ENCODE measurements at regions not wholly inside any gene's neighbourhood (a gene's known extent, or its start where the extent isn't known, plus 50 kb on each side); places are given as distances from the start of the nearest gene placed in this dataset.

- H3K4me3 Mint-ChIP-seq, result no peak overlapping the region
- ChIA-PET CTCF (no interaction called here), POLR2A (no interaction called here)
- no peak for ATAC-seq
- DNase-seq (ENCODE audit: low spot score), result no peak
- no peaks in the 10 kb centered on the region for H3K36me3 Mint-ChIP-seq
- H3K27ac Mint-ChIP-seq, result no peak overlapping the region
- no peaks in the 10 kb centered on the region for H3K9me3 Mint-ChIP-seq
- H3K27me3 Mint-ChIP-seq (ENCODE audit: low read depth), result no peaks in the 10 kb centered on the region
- no peak for TF ChIP-seq ZMAT4 (CRISPR knock-in tag; IDR thresholded peaks at IDR 0.05)
- TF ChIP-seq ZNF219 (CRISPR knock-in tag; IDR thresholded peaks at IDR 0.05; ENCODE audit: borderline replicate concordance), result no peak
- no peak for TF ChIP-seq ZNF121 (CRISPR knock-in tag; IDR thresholded peaks at IDR 0.05)
- no peak for TF ChIP-seq ZSCAN18 (CRISPR knock-in tag; IDR thresholded peaks at IDR 0.05)
- TF ChIP-seq FOXK1 (CRISPR knock-in tag; IDR thresholded peaks at IDR 0.05), result no peak
- no peak for TF ChIP-seq ZNF232 (CRISPR knock-in tag; IDR thresholded peaks at IDR 0.05)
- TF ChIP-seq ATF2 (CRISPR knock-in tag; IDR thresholded peaks at IDR 0.05; ENCODE audit: borderline replicate concordance, low read depth), result no peak
- TF ChIP-seq MAX (CRISPR knock-in tag; IDR thresholded peaks at IDR 0.05), result no peak
- no peak for TF ChIP-seq ZNF317 (CRISPR knock-in tag; IDR thresholded peaks at IDR 0.05; ENCODE audit: borderline replicate concordance, low read depth)
- no peaks in the 10 kb centered on the region for H3K4me1 Mint-ChIP-seq
Measured at GRCh38 chr7:45450571-45451204, 123.5 kb upstream of the ADCY1 start.

- ATAC-seq, result no peak
- DNase-seq (ENCODE audit: low spot score), result no peak
- no peak overlapping the region for H3K27ac Mint-ChIP-seq
- H3K9me3 Mint-ChIP-seq, result no peaks in the 10 kb centered on the region
- CTCF ChIA-PET, result no interaction called here
- no peak overlapping the region for H3K4me3 Mint-ChIP-seq
- no peaks in the 10 kb centered on the region for H3K36me3 Mint-ChIP-seq
- no peaks in the 10 kb centered on the region for H3K4me1 Mint-ChIP-seq
- POLR2A ChIA-PET, result interaction anchor here (0.5 kb wide), 2 partner anchors 51 to 497 kb away, joined by 3 to 7 read pairs; no protein-coding TSS in a partner anchor
- H3K27me3 Mint-ChIP-seq (ENCODE audit: low read depth), result no peaks in the 10 kb centered on the region
- no peak for TF ChIP-seq NFATC4 (CRISPR knock-in tag; IDR thresholded peaks at IDR 0.05)
- no peak for TF ChIP-seq GRHL2 (CRISPR knock-in tag; IDR thresholded peaks at IDR 0.05; ENCODE audit: insufficient replicate concordance, severe bottlenecking)
- TF ChIP-seq TCF7 (CRISPR knock-in tag; IDR thresholded peaks at IDR 0.05; ENCODE audit: low read depth), result no peak
- TF ChIP-seq E2F4 (CRISPR knock-in tag; IDR thresholded peaks at IDR 0.05; ENCODE audit: borderline replicate concordance, low read depth), result no peak
- no peak for TF ChIP-seq RORB (CRISPR knock-in tag; IDR thresholded peaks at IDR 0.05)
- TF ChIP-seq NFYB (CRISPR knock-in tag; conservative IDR thresholded peaks at IDR 0.05; ENCODE audit: low read depth), result no peak
- no peak for TF ChIP-seq KAT7 (CRISPR knock-in tag; IDR thresholded peaks at IDR 0.05; ENCODE audit: borderline replicate concordance)
- TF ChIP-seq HMGA2 (CRISPR knock-in tag; IDR thresholded peaks at IDR 0.05), result no peak
- TF ChIP-seq ZNF263 (CRISPR knock-in tag; IDR thresholded peaks at IDR 0.05; ENCODE audit: low read depth), result no peak
- TF ChIP-seq IRF1 (CRISPR knock-in tag; IDR thresholded peaks at IDR 0.05), result no peak
- no peak for TF ChIP-seq CREM (CRISPR knock-in tag; IDR thresholded peaks at IDR 0.05)
- no peak for TF ChIP-seq PREB (CRISPR knock-in tag; IDR thresholded peaks at IDR 0.05; ENCODE audit: borderline replicate concordance)
Measured at GRCh38 chr7:45451342-45452035, 122.7 kb upstream of the ADCY1 start.

Data from WTC11 (cell line).